ENCODE measurements at regions not wholly inside any gene's neighbourhood (a gene's known extent, or its start where the extent isn't known, plus 50 kb on each side); places are given as distances from the start of the nearest gene placed in this dataset.
"Not testable (repeated sequence)": the region's sequence is repeated elsewhere in the genome, so short reads cannot be mapped to it uniquely, and the experiment has no call there.

- ATAC-seq; H3K4me1 Mint-ChIP-seq; DNase-seq (ENCODE audit: low spot score); CTCF ChIA-PET; POLR2A ChIA-PET; H3K27me3 Mint-ChIP-seq (ENCODE audit: low read depth); H3K4me3 Mint-ChIP-seq; H3K27ac Mint-ChIP-seq: not testable (repeated sequence)
- Mint-ChIP-seq H3K36me3 (peaks cover 29% of the 10 kb centered on the region), H3K9me3 (peaks cover 14% of the 10 kb centered on the region)
- peak; percentile 23; the same call in 1 of the 2 replicates for TF ChIP-seq HMGA2 (CRISPR knock-in tag; IDR thresholded peaks at IDR 0.05)
Observed at GRCh38 chr15:20308027-20308690, 233.4 kb downstream of the GOLGA6L6 start.

- Mint-ChIP-seq H3K9me3 (peaks cover 20% of the 10 kb centered on the region), H3K36me3 (peaks cover 35% of the 10 kb centered on the region)
- H3K27me3 Mint-ChIP-seq (ENCODE audit: low read depth); POLR2A ChIA-PET; H3K4me3 Mint-ChIP-seq; ATAC-seq; DNase-seq (ENCODE audit: low spot score); CTCF ChIA-PET; H3K27ac Mint-ChIP-seq; H3K4me1 Mint-ChIP-seq: not testable (repeated sequence)
Observed at GRCh38 chr15:20307137-20307536, 234.5 kb downstream of the GOLGA6L6 start.

- ATAC-seq; H3K27ac Mint-ChIP-seq; H3K4me3 Mint-ChIP-seq; DNase-seq (ENCODE audit: low spot score); CTCF ChIA-PET; POLR2A ChIA-PET; H3K27me3 Mint-ChIP-seq (ENCODE audit: low read depth); H3K4me1 Mint-ChIP-seq: not testable (repeated sequence)
- peaks cover 20% of the 10 kb centered on the region for H3K9me3 Mint-ChIP-seq
- peaks cover 39% of the 10 kb centered on the region for H3K36me3 Mint-ChIP-seq
Observed at GRCh38 chr15:20306497-20307106, 235.0 kb downstream of the GOLGA6L6 start.

- H3K27ac Mint-ChIP-seq; ATAC-seq; CTCF ChIA-PET; H3K27me3 Mint-ChIP-seq (ENCODE audit: low read depth); DNase-seq (ENCODE audit: low spot score); H3K4me1 Mint-ChIP-seq; H3K4me3 Mint-ChIP-seq; POLR2A ChIA-PET: not testable (repeated sequence)
- peaks cover 46% of the 10 kb centered on the region for H3K36me3 Mint-ChIP-seq
- peaks cover 26% of the 10 kb centered on the region for H3K9me3 Mint-ChIP-seq
Observed at GRCh38 chr15:20305912-20306311, 235.7 kb downstream of the GOLGA6L6 start.

- H3K9me3 Mint-ChIP-seq = peaks cover 34% of the 10 kb centered on the region
- POLR2A ChIA-PET; ATAC-seq; H3K4me3 Mint-ChIP-seq; H3K4me1 Mint-ChIP-seq; H3K27ac Mint-ChIP-seq; CTCF ChIA-PET; H3K27me3 Mint-ChIP-seq (ENCODE audit: low read depth); DNase-seq (ENCODE audit: low spot score): not testable (repeated sequence)
- peaks cover 55% of the 10 kb centered on the region for H3K36me3 Mint-ChIP-seq
Observed at GRCh38 chr15:20305015-20305465, 236.6 kb downstream of the GOLGA6L6 start.

- CTCF ChIA-PET; H3K4me3 Mint-ChIP-seq; ATAC-seq; H3K27me3 Mint-ChIP-seq (ENCODE audit: low read depth); H3K27ac Mint-ChIP-seq; POLR2A ChIA-PET; H3K4me1 Mint-ChIP-seq; DNase-seq (ENCODE audit: low spot score): not testable (repeated sequence)
- Mint-ChIP-seq H3K9me3 (peaks cover 40% of the 10 kb centered on the region), H3K36me3 (peaks cover 61% of the 10 kb centered on the region)
Observed at GRCh38 chr15:20304282-20305014, 237.2 kb downstream of the GOLGA6L6 start.

GRCh38 chr15:20303248-20304171 lies 238.1 kb downstream of the GOLGA6L6 start:
- Mint-ChIP-seq H3K36me3 (peaks cover 70% of the 10 kb centered on the region), H3K9me3 (peaks cover 50% of the 10 kb centered on the region)
- H3K27me3 Mint-ChIP-seq (ENCODE audit: low read depth); CTCF ChIA-PET; DNase-seq (ENCODE audit: low spot score); POLR2A ChIA-PET; ATAC-seq; H3K4me1 Mint-ChIP-seq; H3K27ac Mint-ChIP-seq; H3K4me3 Mint-ChIP-seq: not testable (repeated sequence)

- Mint-ChIP-seq H3K9me3 (peaks cover 56% of the 10 kb centered on the region), H3K36me3 (peaks cover 77% of the 10 kb centered on the region)
- H3K27ac Mint-ChIP-seq; POLR2A ChIA-PET; ATAC-seq; H3K27me3 Mint-ChIP-seq (ENCODE audit: low read depth); H3K4me1 Mint-ChIP-seq; H3K4me3 Mint-ChIP-seq; DNase-seq (ENCODE audit: low spot score); CTCF ChIA-PET: not testable (repeated sequence)
Observed at GRCh38 chr15:20302141-20303069, 239.2 kb downstream of the GOLGA6L6 start.

GRCh38 chr15:20301471-20302081 lies 240.0 kb downstream of the GOLGA6L6 start:
- DNase-seq (ENCODE audit: low spot score); H3K4me1 Mint-ChIP-seq; H3K4me3 Mint-ChIP-seq; H3K27ac Mint-ChIP-seq; ATAC-seq; H3K27me3 Mint-ChIP-seq (ENCODE audit: low read depth); CTCF ChIA-PET; POLR2A ChIA-PET: not testable (repeated sequence)
- Mint-ChIP-seq H3K9me3 (peaks cover 58% of the 10 kb centered on the region), H3K36me3 (peaks cover 74% of the 10 kb centered on the region)

- CTCF ChIA-PET; ATAC-seq; H3K4me1 Mint-ChIP-seq; DNase-seq (ENCODE audit: low spot score); H3K27ac Mint-ChIP-seq; POLR2A ChIA-PET; H3K4me3 Mint-ChIP-seq: not testable (repeated sequence)
- peaks cover 13% of the 10 kb centered on the region for H3K27me3 Mint-ChIP-seq (ENCODE audit: low read depth)
- peaks cover 63% of the 10 kb centered on the region for H3K9me3 Mint-ChIP-seq
- H3K36me3 Mint-ChIP-seq = peaks cover 77% of the 10 kb centered on the region
Observed at GRCh38 chr15:20301041-20301390, 240.6 kb downstream of the GOLGA6L6 start.
